K562 (cell line): ENCODE measurements at regions not wholly inside any gene's neighbourhood (a gene's known extent, or its start where the extent isn't known, plus 50 kb on each side); places are given as distances from the start of the nearest gene placed in this dataset.

ENCODE experiments used
- ATAC-seq: fragments of 200-7000 bp; cut with Tn5 transposase; 3 replicates; pipeline ENCODE4 v1.9.1; 2020; ENCODE audit warnings: moderate library complexity
- BruUV-seq: library from RNA; stranded (reverse); fragments of 400-500 nt; replicated peaks from 2 replicates; lab custom pipeline; 2021; lab: Mats Ljungman, UMichigan
- CTCF ChIA-PET: fragments of 300-600 bp; formaldehyde crosslinking; extraction: SDS; loops from one replicate; lab custom pipeline; 2021; ENCODE audit warnings: low intra/inter-chr PET ratio; lab: Yijun Ruan, JAX
- POLR2A ChIA-PET: fragments of 300-600, 350-650 bp; sonication (Branson Sonifier 250); formaldehyde crosslinking; extraction: SDS; loops from one replicate; lab custom pipeline; 2021; ENCODE audit warnings: antibody characterized with exemption, inconsistent platforms; lab: Yijun Ruan, JAX
- DNase-seq, 4 experiments: peaks; one replicate each; pipeline versions ENCODE4 v3.0.0 to v3.0.0-alpha.2; 2011 to 2018; ENCODE audit warnings: low spot score in 3 of 4, mixed read lengths in 3 of 4; ENCODE audit errors: extremely low read depth in 1 of 4
- FAIRE-seq: peaks from 2 replicates; lab custom pipeline; 2011; peaks lifted over from hg19 to GRCh38; lab: Jason Lieb, UNC
- H2AFZ ChIP-seq: 2 replicates; pipeline ENCODE4 v1.6.0; 2011; ENCODE audit warnings: low read depth, low read length, control low read depth, inconsistent platforms
- H3K27ac ChIP-seq: fragments of 200-600 bp; 3 replicates; pipeline ENCODE4 v1.8.0; 2011; ENCODE audit warnings: low read depth, mild to moderate bottlenecking, control low read depth, inconsistent platforms, low read length, moderate library complexity, mixed read lengths; ENCODE audit errors: extremely low read depth
- H3K27me3 ChIP-seq, 2 experiments: fragments of 300-600 bp in 1 of 2; 2 replicates in 1 of 2; 3 replicates in 1 of 2; pipeline versions ENCODE4 v1.6.0 to v1.8.0; 2011; ENCODE audit warnings: inconsistent platforms in 2 of 2, low read length in 2 of 2, mild to moderate bottlenecking in 1 of 2, mixed read lengths in 1 of 2, moderate library complexity in 1 of 2; ENCODE audit not compliant: control insufficient read depth in 2 of 2, insufficient read depth in 2 of 2
- H3K36me3 ChIP-seq: fragments of 300-600 bp; 3 replicates; pipeline ENCODE4 v1.8.0; 2011; ENCODE audit warnings: mild to moderate bottlenecking, low read length, inconsistent platforms; ENCODE audit not compliant: control insufficient read depth, insufficient read depth
- H3K4me1 ChIP-seq, 2 experiments: fragments of 200-600 bp in 1 of 2; replicated peaks in 1 of 2; 2 replicates in 1 of 2; 3 replicates in 1 of 2; pipeline versions ENCODE4 v1.5.1 to v1.8.0; 2011; ENCODE audit warnings: inconsistent platforms in 2 of 2, low read length in 2 of 2, mild to moderate bottlenecking in 1 of 2, mixed read lengths in 1 of 2, moderate library complexity in 1 of 2; ENCODE audit not compliant: control insufficient read depth in 2 of 2, insufficient read depth in 2 of 2
- H3K4me2 ChIP-seq: 2 replicates; pipeline ENCODE4 v1.6.1; 2011; ENCODE audit warnings: low read length, control low read depth, inconsistent platforms, mixed read lengths; ENCODE audit not compliant: insufficient read depth
- H3K4me3 ChIP-seq: fragments of 200-600 bp; sonication (generic), shearing (Covaris generic); 2 replicates; pipeline ENCODE4 v1.5.1; 2016; ENCODE audit warnings: control low read depth, inconsistent platforms
- H3K79me2 ChIP-seq: fragments of 200-600 bp; 3 replicates; pipeline ENCODE4 v1.8.0; 2011; ENCODE audit warnings: low read length, inconsistent platforms; ENCODE audit not compliant: control insufficient read depth, insufficient read depth
- H3K9ac ChIP-seq, 2 experiments: 2 replicates each; pipeline versions ENCODE4 v1.6.0 to v1.6.1; 2011; ENCODE audit warnings: low read depth in 2 of 2, low read length in 2 of 2, control low read depth in 1 of 2, inconsistent platforms in 1 of 2, mild to moderate bottlenecking in 1 of 2, mixed read lengths in 1 of 2; ENCODE audit not compliant: insufficient read depth in 1 of 2
- H3K9me1 ChIP-seq: one replicate; pipeline ENCODE4 v1.6.0; 2011; ENCODE audit warnings: inconsistent platforms, mild to moderate bottlenecking, low read length, moderate library complexity; ENCODE audit not compliant: control insufficient read depth, insufficient read depth
- H3K9me3 ChIP-seq: replicated peaks from 2 replicates; pipeline ENCODE4 v1.5.1; 2011; ENCODE audit warnings: low read depth, low read length, inconsistent platforms; ENCODE audit not compliant: control insufficient read depth, insufficient read depth
- H4K20me1 ChIP-seq: replicated peaks from 2 replicates; pipeline ENCODE4 v1.6.1; 2011; ENCODE audit warnings: low read length, inconsistent platforms, mixed read lengths; ENCODE audit not compliant: control insufficient read depth, insufficient read depth
- FOXA3 ChIP-seq, 2 experiments: fragments of 450-650 bp in 1 of 2; sonication (generic) in 1 of 2; formaldehyde crosslinking; IDR thresholded peaks in 1 of 2; conservative IDR thresholded peaks in 1 of 2; 2 replicates each; pipeline versions ENCODE4 v1.4.0 to v1.8.0; 2020 to 2022; ENCODE audit warnings: mild to moderate bottlenecking in 2 of 2, missing genetic modification reagents in 1 of 2
- HNRNPK ChIP-seq: fragments of 200-400 bp; formaldehyde crosslinking; IDR thresholded peaks from one replicate; pipeline ENCODE4 v1.6.1; 2018; ENCODE audit warnings: mild to moderate bottlenecking, low read depth, low read length; ENCODE audit not compliant: poor library complexity, severe bottlenecking
- MAFK ChIP-seq: IDR thresholded peaks from 2 replicates; pipeline ENCODE4 v1.6.1; 2011; ENCODE audit warnings: low read length, improper control_type of control experiment
- NFE2L1 ChIP-seq: fragments of 450-650 bp; IDR thresholded peaks from 2 replicates; pipeline ENCODE4 v1.6.1; 2016; ENCODE audit warnings: missing genetic modification characterization, low read depth, mild to moderate bottlenecking, missing compliant biosample characterization, moderate library complexity, borderline replicate concordance
- PRMT5 ChIP-seq: sonication (generic); formaldehyde crosslinking; IDR thresholded peaks from 2 replicates; pipeline ENCODE4 v1.5.0; 2020; ENCODE audit warnings: missing genetic modification reagents
- ZMIZ1 ChIP-seq, 2 experiments: fragments of 150-350 bp in 1 of 2; IDR thresholded peaks; 2 replicates each; pipeline ENCODE4 v1.6.1; 2012 to 2016; ENCODE audit warnings: low read depth in 2 of 2, low read length in 2 of 2, mild to moderate bottlenecking in 1 of 2, moderate library complexity in 1 of 2
- ZNF280B ChIP-seq: fragments of 250-450 bp; sonication (Bioruptor Pico); IDR thresholded peaks from 2 replicates; pipeline ENCODE4 v1.5.1; 2021; ENCODE audit warnings: mild to moderate bottlenecking
- WGBS: fragments of 100-300 bp; shearing (Covaris generic); methylation state at CpG from one replicate; pipeline ENCODE4 v1.1.6; 2016; ENCODE audit warnings: low coverage, mixed read lengths; ENCODE audit not compliant: insufficient coverage; ENCODE audit errors: missing lambda C conversion rate; 5-methylcytosine and 5-hydroxymethylcytosine counted together
- in situ Hi-C: fragments of 300-500 bp; cut with MboI; formaldehyde crosslinking; loops from 4 replicates; pipeline ENCODE4 v1.15.0; 2018; ENCODE audit warnings: inconsistent platforms, mixed read lengths
- intact Hi-C: fragments of 100-400 bp; cut with micrococcal nuclease; formaldehyde crosslinking; loops from 2 replicates; pipeline ENCODE4 v1.14.2; 2022
- TF ChIP-seq, protein P1 (sequence below): fragments of 200-800 bp; sonication (Bioruptor generic); IDR thresholded peaks from 2 replicates; pipeline ENCODE4 v1.6.1; 2017; ENCODE audit warnings: missing genetic modification characterization, missing compliant biosample characterization
- TF ChIP-seq, protein P2 (sequence below): fragments of 250-450 bp; sonication (Bioruptor Pico); IDR thresholded peaks from 2 replicates; pipeline ENCODE4 v1.5.0; 2021
- TF ChIP-seq, protein P3 (sequence below): fragments of 450-650 bp; IDR thresholded peaks from 2 replicates; pipeline ENCODE4 v1.6.1; 2018; ENCODE audit not compliant: partially characterized antibody

GRCh38 chr5:23072179-23072578 is 219.0 kb upstream of the CDH12 start:
- H3K27ac ChIP-seq = no peak overlapping the region
- BruUV-seq = no TSS peak
- in situ Hi-C loops = no loop called here

More at GRCh38 chr5:23072179-23072578, 219.0 kb upstream of the CDH12 start:
- Histone ChIP-seq H2AFZ (no peak overlapping the region), H3K9me1 (no peaks in the 10 kb centered on the region), H3K36me3 (no peaks in the 10 kb centered on the region), H3K9ac (no peak overlapping the region), H3K4me2 (no peak overlapping the region), H3K4me1 (no peaks in the 10 kb centered on the region), H4K20me1 (no peaks in the 10 kb centered on the region), H3K9me3 (no peaks in the 10 kb centered on the region; the same call in 1 of the 2 replicates), H3K4me3 (no peak overlapping the region), H3K79me2 (no peaks in the 10 kb centered on the region), H3K27me3 (no peaks in the 10 kb centered on the region)
- FAIRE-seq (no peak), DNase-seq (no peak), ATAC-seq (no peak)
- intact Hi-C loops = no loop called here
- ChIA-PET POLR2A (no interaction called here), CTCF (no interaction called here)
- TF ChIP-seq PRMT5 (CRISPR knock-in tag) (no peak), ZMIZ1 (IDR thresholded peaks at IDR 0.05; ENCODE audit: low read depth in 2 of 2, low read length in 2 of 2) (no peak), FOXA3 (CRISPR knock-in tag; conservative IDR thresholded peaks at IDR 0.05 in 1 of 2, IDR thresholded peaks at IDR 0.05 in 1 of 2) (no peak), NFE2L1 (tag) (no peak), MAFK (no peak), HNRNPK (no peak), ZNF280B (CRISPR knock-in tag) (no peak)
- TF ChIP-seq, protein P1, sequence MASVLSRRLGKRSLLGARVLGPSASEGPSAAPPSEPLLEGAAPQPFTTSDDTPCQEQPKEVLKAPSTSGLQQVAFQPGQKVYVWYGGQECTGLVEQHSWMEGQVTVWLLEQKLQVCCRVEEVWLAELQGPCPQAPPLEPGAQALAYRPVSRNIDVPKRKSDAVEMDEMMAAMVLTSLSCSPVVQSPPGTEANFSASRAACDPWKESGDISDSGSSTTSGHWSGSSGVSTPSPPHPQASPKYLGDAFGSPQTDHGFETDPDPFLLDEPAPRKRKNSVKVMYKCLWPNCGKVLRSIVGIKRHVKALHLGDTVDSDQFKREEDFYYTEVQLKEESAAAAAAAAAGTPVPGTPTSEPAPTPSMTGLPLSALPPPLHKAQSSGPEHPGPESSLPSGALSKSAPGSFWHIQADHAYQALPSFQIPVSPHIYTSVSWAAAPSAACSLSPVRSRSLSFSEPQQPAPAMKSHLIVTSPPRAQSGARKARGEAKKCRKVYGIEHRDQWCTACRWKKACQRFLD (CRISPR knock-in tag) = no peak
- TF ChIP-seq, protein P2, sequence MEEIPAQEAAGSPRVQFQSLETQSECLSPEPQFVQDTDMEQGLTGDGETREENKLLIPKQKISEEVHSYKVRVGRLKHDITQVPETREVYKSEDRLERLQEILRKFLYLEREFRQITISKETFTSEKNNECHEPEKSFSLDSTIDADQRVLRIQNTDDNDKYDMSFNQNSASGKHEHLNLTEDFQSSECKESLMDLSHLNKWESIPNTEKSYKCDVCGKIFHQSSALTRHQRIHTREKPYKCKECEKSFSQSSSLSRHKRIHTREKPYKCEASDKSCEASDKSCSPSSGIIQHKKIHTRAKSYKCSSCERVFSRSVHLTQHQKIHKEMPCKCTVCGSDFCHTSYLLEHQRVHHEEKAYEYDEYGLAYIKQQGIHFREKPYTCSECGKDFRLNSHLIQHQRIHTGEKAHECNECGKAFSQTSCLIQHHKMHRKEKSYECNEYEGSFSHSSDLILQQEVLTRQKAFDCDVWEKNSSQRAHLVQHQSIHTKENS (CRISPR knock-in tag) = no peak
- TF ChIP-seq, protein P3, sequence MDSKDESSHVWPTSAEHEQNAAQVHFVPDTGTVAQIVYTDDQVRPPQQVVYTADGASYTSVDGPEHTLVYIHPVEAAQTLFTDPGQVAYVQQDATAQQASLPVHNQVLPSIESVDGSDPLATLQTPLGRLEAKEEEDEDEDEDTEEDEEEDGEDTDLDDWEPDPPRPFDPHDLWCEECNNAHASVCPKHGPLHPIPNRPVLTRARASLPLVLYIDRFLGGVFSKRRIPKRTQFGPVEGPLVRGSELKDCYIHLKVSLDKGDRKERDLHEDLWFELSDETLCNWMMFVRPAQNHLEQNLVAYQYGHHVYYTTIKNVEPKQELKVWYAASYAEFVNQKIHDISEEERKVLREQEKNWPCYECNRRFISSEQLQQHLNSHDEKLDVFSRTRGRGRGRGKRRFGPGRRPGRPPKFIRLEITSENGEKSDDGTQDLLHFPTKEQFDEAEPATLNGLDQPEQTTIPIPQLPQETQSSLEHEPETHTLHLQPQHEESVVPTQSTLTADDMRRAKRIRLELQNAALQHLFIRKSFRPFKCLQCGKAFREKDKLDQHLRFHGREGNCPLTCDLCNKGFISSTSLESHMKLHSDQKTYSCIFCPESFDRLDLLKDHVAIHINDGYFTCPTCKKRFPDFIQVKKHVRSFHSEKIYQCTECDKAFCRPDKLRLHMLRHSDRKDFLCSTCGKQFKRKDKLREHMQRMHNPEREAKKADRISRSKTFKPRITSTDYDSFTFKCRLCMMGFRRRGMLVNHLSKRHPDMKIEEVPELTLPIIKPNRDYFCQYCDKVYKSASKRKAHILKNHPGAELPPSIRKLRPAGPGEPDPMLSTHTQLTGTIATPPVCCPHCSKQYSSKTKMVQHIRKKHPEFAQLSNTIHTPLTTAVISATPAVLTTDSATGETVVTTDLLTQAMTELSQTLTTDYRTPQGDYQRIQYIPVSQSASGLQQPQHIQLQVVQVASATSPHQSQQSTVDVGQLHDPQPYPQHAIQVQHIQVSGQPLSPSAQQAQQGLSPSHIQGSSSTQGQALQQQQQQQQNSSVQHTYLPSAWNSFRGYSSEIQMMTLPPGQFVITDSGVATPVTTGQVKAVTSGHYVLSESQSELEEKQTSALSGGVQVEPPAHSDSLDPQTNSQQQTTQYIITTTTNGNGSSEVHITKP = no peak
- WGBS = 0% methylated on average over 2 of the region's 2 CpGs
